ENCODE measurements at regions not wholly inside any gene's neighbourhood (a gene's known extent, or its start where the extent isn't known, plus 50 kb on each side); places are given as distances from the start of the nearest gene placed in this dataset.

DNA sequence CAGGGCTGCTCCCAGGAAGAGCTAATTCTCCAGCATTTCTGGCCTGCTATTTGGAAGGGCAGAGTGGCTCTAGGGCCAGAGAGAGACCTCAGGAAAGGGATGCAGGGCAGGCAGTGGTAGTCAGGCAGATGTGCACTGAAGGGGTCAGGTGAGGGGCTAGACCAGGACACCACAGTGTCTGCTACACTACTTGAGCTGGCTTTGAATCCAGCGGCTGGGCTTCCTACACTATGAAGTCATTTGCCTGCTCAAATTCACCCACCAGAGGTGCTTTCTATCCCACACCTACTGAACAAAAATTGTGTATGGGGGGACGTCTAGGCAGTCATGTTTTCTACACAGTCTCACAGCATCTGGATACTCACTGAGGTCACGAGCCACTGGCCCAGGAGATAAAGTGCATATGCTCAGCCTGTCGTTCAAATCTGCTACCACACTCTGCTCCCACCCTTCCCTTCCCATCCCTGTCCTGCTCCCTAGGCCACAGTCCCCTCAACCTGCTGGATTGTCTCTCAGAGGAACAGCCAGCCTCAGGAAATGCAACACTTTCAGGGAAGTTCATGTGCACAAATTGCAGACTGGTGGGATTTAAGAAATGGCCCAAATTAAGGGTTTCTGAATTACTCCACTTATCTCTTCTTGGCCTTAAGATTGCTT lies 49.9 kb upstream of the SLC6A11 start:
- no peaks in the 10 kb centered on the region for H3K36me3 ChIP-seq
- TF ChIP-seq POLR2AphosphoS5 (IDR thresholded peaks at IDR 0.05): no peak
- TF ChIP-seq POLR2A (IDR thresholded peaks at IDR 0.05): no peak
- TF ChIP-seq, protein P1, sequence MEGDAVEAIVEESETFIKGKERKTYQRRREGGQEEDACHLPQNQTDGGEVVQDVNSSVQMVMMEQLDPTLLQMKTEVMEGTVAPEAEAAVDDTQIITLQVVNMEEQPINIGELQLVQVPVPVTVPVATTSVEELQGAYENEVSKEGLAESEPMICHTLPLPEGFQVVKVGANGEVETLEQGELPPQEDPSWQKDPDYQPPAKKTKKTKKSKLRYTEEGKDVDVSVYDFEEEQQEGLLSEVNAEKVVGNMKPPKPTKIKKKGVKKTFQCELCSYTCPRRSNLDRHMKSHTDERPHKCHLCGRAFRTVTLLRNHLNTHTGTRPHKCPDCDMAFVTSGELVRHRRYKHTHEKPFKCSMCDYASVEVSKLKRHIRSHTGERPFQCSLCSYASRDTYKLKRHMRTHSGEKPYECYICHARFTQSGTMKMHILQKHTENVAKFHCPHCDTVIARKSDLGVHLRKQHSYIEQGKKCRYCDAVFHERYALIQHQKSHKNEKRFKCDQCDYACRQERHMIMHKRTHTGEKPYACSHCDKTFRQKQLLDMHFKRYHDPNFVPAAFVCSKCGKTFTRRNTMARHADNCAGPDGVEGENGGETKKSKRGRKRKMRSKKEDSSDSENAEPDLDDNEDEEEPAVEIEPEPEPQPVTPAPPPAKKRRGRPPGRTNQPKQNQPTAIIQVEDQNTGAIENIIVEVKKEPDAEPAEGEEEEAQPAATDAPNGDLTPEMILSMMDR (IDR thresholded peaks at IDR 0.05 in 8 of 11, conservative IDR thresholded peaks at IDR 0.05 in 3 of 11): no peak
- H3K27me3 ChIP-seq (replicated peaks in 1 of 7): peaks cover 0 to 59% (median 0%) of the 10 kb centered on the region in 7 donors
- no peak overlapping the region for H3K27ac ChIP-seq
- no peak overlapping the region for H3K4me3 ChIP-seq
- no peak for DNase-seq
- intact Hi-C loops (cut with DNase I; ENCODE audit: low total_unique reads): no loop called here
- WGBS, 5 donors: 54 to 76% (median 72%) methylated on average over 4 of the region's 4 CpGs
- H3K9me3 ChIP-seq: peaks cover 0 to 4% (median 0%) of the 10 kb centered on the region in 8 donors
- no peaks in the 10 kb centered on the region for H3K4me1 ChIP-seq
